Prostate gland (tissue), 2 donors: ENCODE measurements at regions not wholly inside any gene's neighbourhood (a gene's known extent, or its start where the extent isn't known, plus 50 kb on each side); places are given as distances from the start of the nearest gene placed in this dataset.

Experiments
- CTCF ChIP-seq, 4 experiments: fragments of 200-600 bp in 2 of 4; fragments of 450-650 bp in 2 of 4; sonication (generic) in 2 of 4; IDR thresholded peaks; 1 replicate in 3 of 4; 2 replicates in 1 of 4; pipeline ENCODE4 v1.5.1; 2016 to 2019; ENCODE audit warnings: antibody characterized with exemption in 4 of 4, mild to moderate bottlenecking in 2 of 4, moderate library complexity in 2 of 4
- POLR2A ChIP-seq: fragments of 450-650 bp; IDR thresholded peaks from one replicate; pipeline ENCODE4 v1.6.1; 2016; ENCODE audit warnings: antibody characterized with exemption, mild to moderate bottlenecking
- POLR2AphosphoS5 ChIP-seq: sonication (generic); formaldehyde crosslinking; IDR thresholded peaks from one replicate; pipeline ENCODE4 v1.6.1; 2017; ENCODE audit warnings: antibody characterized with exemption

GRCh38 chr18:78716581-78716980 is 263.0 kb upstream of the SALL3 start:
- no peak for TF ChIP-seq CTCF (IDR thresholded peaks at IDR 0.05)
- no peak for TF ChIP-seq POLR2A
- TF ChIP-seq POLR2AphosphoS5 = no peak
